Mesenchymal stem cell (in vitro differentiated cells and primary cell): ENCODE measurements at regions not wholly inside any gene's neighbourhood (a gene's known extent, or its start where the extent isn't known, plus 50 kb on each side); places are given as distances from the start of the nearest gene placed in this dataset.

Experiments
- DNase-seq: peaks from one replicate; pipeline ENCODE4 v3.0.0-alpha.2; 2013
- H2AFZ ChIP-seq: one replicate; pipeline ENCODE4 v1.6.1; 2013; ENCODE audit warnings: low read depth, mild to moderate bottlenecking, control low read depth, inconsistent platforms, low read length, moderate library complexity
- H2AK5ac ChIP-seq: 2 replicates; pipeline ENCODE4 v1.6.1; 2013; ENCODE audit warnings: low read length, moderate library complexity, mild to moderate bottlenecking, inconsistent platforms; ENCODE audit not compliant: severe bottlenecking
- H2BK120ac ChIP-seq: one replicate; pipeline ENCODE4 v1.6.1; 2013; ENCODE audit warnings: low read depth, mild to moderate bottlenecking, inconsistent platforms, low read length, moderate library complexity
- H2BK12ac ChIP-seq, 2 experiments: one replicate each; pipeline ENCODE4 v1.6.1; 2013; ENCODE audit warnings: inconsistent platforms in 2 of 2, low read length in 2 of 2, mild to moderate bottlenecking in 2 of 2, moderate library complexity in 2 of 2, control low read depth in 1 of 2
- H2BK15ac ChIP-seq: one replicate; pipeline ENCODE4 v1.6.1; 2013; ENCODE audit warnings: mild to moderate bottlenecking, low read depth, inconsistent platforms; ENCODE audit not compliant: poor library complexity, severe bottlenecking
- H2BK5ac ChIP-seq: 2 replicates; pipeline ENCODE4 v1.6.1; 2013; ENCODE audit warnings: low read depth, mild to moderate bottlenecking, low read length, control low read depth, inconsistent platforms; ENCODE audit not compliant: poor library complexity, severe bottlenecking
- H3K14ac ChIP-seq, 2 experiments: one replicate each; pipeline ENCODE4 v1.6.1; 2013; ENCODE audit warnings: inconsistent platforms in 2 of 2, low read length in 2 of 2, control low read depth in 1 of 2, mild to moderate bottlenecking in 1 of 2, moderate library complexity in 1 of 2
- H3K18ac ChIP-seq, 2 experiments: one replicate each; pipeline ENCODE4 v1.6.1; 2013; ENCODE audit warnings: inconsistent platforms in 2 of 2, low read length in 2 of 2, control low read depth in 1 of 2, low read depth in 1 of 2, mild to moderate bottlenecking in 1 of 2
- H3K23ac ChIP-seq, 2 experiments: one replicate each; pipeline ENCODE4 v1.6.1; 2013; ENCODE audit warnings: inconsistent platforms in 2 of 2, low read length in 2 of 2, mild to moderate bottlenecking in 2 of 2, moderate library complexity in 2 of 2, control low read depth in 1 of 2
- H3K27ac ChIP-seq: 2 replicates; pipeline ENCODE4 v1.5.1; 2013; ENCODE audit warnings: mild to moderate bottlenecking, moderate library complexity, low read length, control low read depth, inconsistent platforms; ENCODE audit not compliant: poor library complexity, severe bottlenecking
- H3K27me3 ChIP-seq, 2 experiments: 2 replicates each; pipeline versions ENCODE4 v1.6.1 to v1.7.0; 2013; ENCODE audit warnings: low read length in 2 of 2, mild to moderate bottlenecking in 2 of 2, moderate library complexity in 2 of 2, control low read depth in 1 of 2, inconsistent platforms in 1 of 2; ENCODE audit not compliant: control insufficient read depth in 1 of 2, insufficient read depth in 1 of 2
- H3K36me3 ChIP-seq, 2 experiments: 2 replicates each; pipeline versions ENCODE4 v1.6.1 to v1.7.0; 2013; ENCODE audit warnings: low read length in 2 of 2, control low read depth in 1 of 2, inconsistent platforms in 1 of 2, low read depth in 1 of 2, mild to moderate bottlenecking in 1 of 2; ENCODE audit not compliant: insufficient read depth in 2 of 2, control insufficient read depth in 1 of 2
- H3K4ac ChIP-seq, 2 experiments: one replicate each; pipeline ENCODE4 v1.6.1; 2013; ENCODE audit warnings: inconsistent platforms in 2 of 2, low read length in 2 of 2, mild to moderate bottlenecking in 2 of 2, moderate library complexity in 2 of 2, control low read depth in 1 of 2, low read depth in 1 of 2
- H3K4me1 ChIP-seq: 2 replicates; pipeline ENCODE4 v1.6.1; 2013; ENCODE audit warnings: low read depth, low read length, control low read depth; ENCODE audit not compliant: control insufficient read depth, insufficient read depth
- H3K4me2 ChIP-seq: 2 replicates; pipeline ENCODE4 v1.6.1; 2013; ENCODE audit warnings: low read length, mild to moderate bottlenecking, inconsistent platforms; ENCODE audit not compliant: poor library complexity, severe bottlenecking
- H3K4me3 ChIP-seq, 2 experiments: 2 replicates each; pipeline versions ENCODE4 v1.5.1 to v1.7.0; 2013; ENCODE audit warnings: low read length in 2 of 2, mild to moderate bottlenecking in 2 of 2, control low read depth in 1 of 2, low read depth in 1 of 2; ENCODE audit not compliant: insufficient read depth in 1 of 2
- H3K79me1 ChIP-seq: replicated peaks from 2 replicates; pipeline ENCODE4 v1.6.1; 2013; ENCODE audit warnings: mild to moderate bottlenecking, control low read depth, low read length, inconsistent platforms; ENCODE audit not compliant: poor library complexity, severe bottlenecking
- H3K9ac ChIP-seq: 2 replicates; pipeline ENCODE4 v1.7.0; 2013; ENCODE audit warnings: mild to moderate bottlenecking, low read length, moderate library complexity
- H3K9me3 ChIP-seq: 2 replicates; pipeline ENCODE4 v1.7.0; 2013; ENCODE audit warnings: mild to moderate bottlenecking, low read length; ENCODE audit not compliant: control insufficient read depth
- H4K8ac ChIP-seq: one replicate; pipeline ENCODE4 v1.6.1; 2013; ENCODE audit warnings: inconsistent platforms, mild to moderate bottlenecking, low read length, moderate library complexity
- H4K91ac ChIP-seq: one replicate; pipeline ENCODE4 v1.6.1; 2013; ENCODE audit warnings: mild to moderate bottlenecking, low read length, inconsistent platforms
- WGBS: methylation state at CpG from one replicate; pipeline ENCODE4 v1.1.7; 2013; ENCODE audit warnings: mixed read lengths; 5-methylcytosine and 5-hydroxymethylcytosine counted together

- Histone ChIP-seq H3K79me1 (no peaks in the 10 kb centered on the region), H2BK15ac (no peak overlapping the region), H3K9ac (no peak overlapping the region), H2BK5ac (no peak overlapping the region), H2BK12ac (no peak overlapping the region), H2AK5ac (no peak overlapping the region), H3K27me3 (no peaks in the 10 kb centered on the region), H3K27ac (no peak overlapping the region), H4K8ac (no peak overlapping the region), H3K4me1 (no peaks in the 10 kb centered on the region), H2BK120ac (no peak overlapping the region), H3K23ac (no peak overlapping the region), H3K4me3 (no peak overlapping the region), H4K91ac (no peak overlapping the region), H3K4me2 (no peak overlapping the region), H3K4ac (no peak overlapping the region), H3K9me3 (peaks cover 4% of the 10 kb centered on the region), H3K14ac (no peak overlapping the region), H3K36me3 (no peaks in the 10 kb centered on the region), H3K18ac (no peak overlapping the region), H2AFZ (no peak overlapping the region)
- 43% methylated on average over 3 of the region's 3 CpGs for WGBS
- DNase-seq = no peak
These were observed 767.2 kb downstream of the VRK1 start for GRCh38 chr14:97564334-97564733.

GRCh38 chr14:97571201-97571600, 774.0 kb downstream of the VRK1 start:
- Histone ChIP-seq H2BK12ac (no peak overlapping the region), H3K4me3 (no peak overlapping the region), H3K4ac (no peak overlapping the region), H3K18ac (no peak overlapping the region), H2AK5ac (no peak overlapping the region), H2BK120ac (no peak overlapping the region), H4K91ac (no peak overlapping the region), H3K36me3 (no peaks in the 10 kb centered on the region), H2AFZ (no peak overlapping the region), H3K4me1 (no peaks in the 10 kb centered on the region), H2BK5ac (no peak overlapping the region), H3K14ac (no peak overlapping the region), H4K8ac (no peak overlapping the region), H3K9me3 (peaks cover 8% of the 10 kb centered on the region), H3K9ac (no peak overlapping the region), H3K27me3 (no peaks in the 10 kb centered on the region), H3K23ac (no peak overlapping the region), H3K4me2 (no peak overlapping the region), H2BK15ac (no peak overlapping the region), H3K79me1 (no peaks in the 10 kb centered on the region), H3K27ac (no peak overlapping the region)
- 87% methylated on average over 5 of the region's 5 CpGs for WGBS
- no peak for DNase-seq

- no peak for DNase-seq
- H3K23ac ChIP-seq = no peak overlapping the region
- no peak overlapping the region for H4K8ac ChIP-seq
- H3K27ac ChIP-seq = no peak overlapping the region
- H2AFZ ChIP-seq = no peak overlapping the region
- WGBS = 61% methylated on average over 5 of the region's 5 CpGs
- H2BK5ac ChIP-seq = no peak overlapping the region
- no peak overlapping the region for H4K91ac ChIP-seq
- H3K4me2 ChIP-seq = no peak overlapping the region
- no peak overlapping the region for H2BK12ac ChIP-seq
- H3K79me1 ChIP-seq = no peaks in the 10 kb centered on the region
- peaks cover 13% of the 10 kb centered on the region for H3K9me3 ChIP-seq
- H3K36me3 ChIP-seq = no peaks in the 10 kb centered on the region
- H2AK5ac ChIP-seq = no peak overlapping the region
- H3K18ac ChIP-seq = no peak overlapping the region
- H3K4ac ChIP-seq = no peak overlapping the region
- no peak overlapping the region for H3K14ac ChIP-seq
- no peak overlapping the region for H3K9ac ChIP-seq
- no peak overlapping the region for H3K4me3 ChIP-seq
- no peak overlapping the region for H2BK15ac ChIP-seq
- no peaks in the 10 kb centered on the region for H3K27me3 ChIP-seq
- no peak overlapping the region for H2BK120ac ChIP-seq
- no peaks in the 10 kb centered on the region for H3K4me1 ChIP-seq
These were observed 774.8 kb downstream of the VRK1 start for GRCh38 chr14:97571866-97572555.

- H3K9me3 ChIP-seq = peaks cover 15% of the 10 kb centered on the region
- 66% methylated on average over 19 of the region's 19 CpGs for WGBS
- no peak overlapping the region for H2BK120ac ChIP-seq
- no peak overlapping the region for H3K23ac ChIP-seq
- no peak overlapping the region for H3K9ac ChIP-seq
- H3K36me3 ChIP-seq = no peaks in the 10 kb centered on the region
- no peak for DNase-seq
- H2AFZ ChIP-seq = no peak overlapping the region
- H3K14ac ChIP-seq = no peak overlapping the region
- H4K91ac ChIP-seq = no peak overlapping the region
- H3K4me1 ChIP-seq = no peaks in the 10 kb centered on the region
- H3K79me1 ChIP-seq = no peaks in the 10 kb centered on the region
- no peak overlapping the region for H2BK5ac ChIP-seq
- no peak overlapping the region for H3K4me2 ChIP-seq
- H3K27me3 ChIP-seq = no peaks in the 10 kb centered on the region
- no peak overlapping the region for H2BK15ac ChIP-seq
- H3K4ac ChIP-seq = no peak overlapping the region
- no peak overlapping the region for H2BK12ac ChIP-seq
- no peak overlapping the region for H3K27ac ChIP-seq
- no peak overlapping the region for H3K4me3 ChIP-seq
- no peak overlapping the region for H4K8ac ChIP-seq
- H2AK5ac ChIP-seq = no peak overlapping the region
- H3K18ac ChIP-seq = no peak overlapping the region
These were observed 775.6 kb downstream of the VRK1 start for GRCh38 chr14:97572583-97573458.
